ENCODE measurements at regions not wholly inside any gene's neighbourhood (a gene's known extent, or its start where the extent isn't known, plus 50 kb on each side); places are given as distances from the start of the nearest gene placed in this dataset.
"Not testable (repeated sequence)": the region's sequence is repeated elsewhere in the genome, so short reads cannot be mapped to it uniquely, and the experiment has no call there.

DNA sequence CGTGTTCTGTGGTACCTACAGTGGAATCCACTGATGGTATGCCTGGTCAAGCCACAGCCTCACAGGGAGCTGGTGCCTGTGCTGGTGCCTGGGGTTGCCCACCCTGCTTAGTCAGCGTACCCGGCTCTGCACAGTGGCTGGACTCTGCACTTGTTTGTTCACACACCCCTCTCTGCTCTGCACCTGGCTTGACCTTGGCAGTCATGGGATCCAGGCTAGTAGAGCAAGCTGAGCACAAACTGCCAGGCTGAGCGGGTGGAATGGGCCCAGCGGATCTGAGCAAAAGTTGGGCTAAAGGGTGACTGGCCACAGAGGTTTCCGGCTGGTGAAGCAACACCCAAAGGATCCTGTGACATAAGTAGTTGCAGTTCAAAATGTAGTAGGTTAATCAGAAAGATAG lies 163.5 kb downstream of the CDH19 start:
- no peak for DNase-seq (ENCODE audit: low spot score)

DNA sequence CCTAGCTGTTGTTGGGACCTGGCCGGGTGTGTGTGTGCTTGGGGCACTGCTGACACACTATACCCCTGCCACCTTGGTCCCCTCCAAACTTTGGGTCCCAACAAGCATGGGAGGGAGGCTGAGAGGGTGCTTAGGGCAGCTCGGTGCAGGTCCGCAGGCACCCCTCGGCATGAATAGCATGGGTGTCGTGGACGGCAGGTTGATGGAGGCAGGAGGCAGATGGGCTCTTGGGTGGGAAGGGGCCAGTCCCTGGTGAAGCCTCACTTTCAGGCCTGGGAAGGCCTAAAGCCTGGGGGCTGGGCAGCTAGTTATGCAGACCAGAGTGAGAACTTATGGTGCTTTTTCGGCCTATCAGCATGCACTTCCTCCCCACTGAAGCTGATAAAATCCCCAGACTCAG lies 164.2 kb downstream of the CDH19 start:
- no peak for DNase-seq (ENCODE audit: low spot score)

DNA sequence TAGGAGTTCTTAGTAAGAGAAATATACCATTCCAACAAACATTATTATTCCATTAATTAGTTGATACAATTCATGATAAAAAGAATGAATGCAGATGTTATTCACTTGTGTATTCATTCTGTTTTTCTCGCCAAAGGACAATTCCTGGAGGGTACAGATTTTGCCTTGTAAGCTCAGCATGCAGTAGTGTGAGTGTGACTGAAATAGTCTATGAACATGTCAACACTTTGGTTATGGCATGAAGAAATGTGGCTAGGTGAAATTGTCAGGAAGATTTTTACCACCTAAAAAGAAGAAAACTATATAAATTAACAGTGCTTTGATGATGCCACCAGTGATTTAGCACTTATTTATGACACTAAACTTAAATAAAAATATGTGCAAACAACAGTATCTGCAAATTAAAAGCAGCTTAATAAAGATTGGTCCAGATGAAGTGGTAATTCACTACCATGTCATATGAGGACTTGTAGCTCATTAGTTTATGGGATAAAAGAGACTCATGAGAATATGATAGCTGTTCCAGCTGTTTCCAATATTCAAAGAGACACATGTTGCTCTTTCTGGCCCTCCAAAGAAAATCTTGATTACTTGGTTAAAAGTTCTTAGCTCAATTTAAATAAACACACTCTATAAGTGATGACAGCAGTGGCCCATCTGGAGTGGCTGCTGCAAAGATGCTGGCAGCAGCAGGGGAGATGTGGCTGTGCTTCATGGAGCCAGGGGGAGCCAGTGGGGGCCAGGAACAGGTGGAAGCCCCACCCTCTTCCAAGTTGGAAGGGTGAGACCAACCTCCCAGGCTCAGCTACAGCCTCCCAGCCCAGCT lies 165.0 kb downstream of the CDH19 start:
- no peak for DNase-seq (ENCODE audit: low spot score)

- no peak for DNase-seq (ENCODE audit: low spot score)
Measured at GRCh38 chr18:66432636-66433035, 171.3 kb downstream of the CDH19 start.

DNA sequence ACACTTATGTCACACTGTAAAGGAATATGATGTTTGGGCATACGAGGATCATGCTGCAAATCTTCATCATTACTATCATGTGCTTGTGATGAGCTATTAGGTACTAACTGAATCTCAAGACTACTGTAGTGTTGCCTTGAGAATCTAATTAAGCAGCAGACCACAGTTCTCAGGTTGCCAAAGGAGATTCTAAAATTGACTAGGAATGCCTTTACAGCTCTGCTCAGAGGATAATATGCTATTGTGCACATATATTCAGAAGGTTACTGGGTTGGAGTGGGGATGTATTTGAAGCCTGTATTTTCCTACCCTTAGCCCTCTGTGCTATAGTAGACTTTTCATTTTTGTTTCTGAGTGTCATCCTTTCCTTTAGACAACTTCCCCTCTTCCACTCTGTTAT lies 175.1 kb downstream of the CDH19 start:
- no peak for DNase-seq (ENCODE audit: low spot score)

- no peak for DNase-seq (ENCODE audit: low spot score)
Measured at GRCh38 chr18:66419400-66419799, 184.5 kb downstream of the CDH19 start.

DNA sequence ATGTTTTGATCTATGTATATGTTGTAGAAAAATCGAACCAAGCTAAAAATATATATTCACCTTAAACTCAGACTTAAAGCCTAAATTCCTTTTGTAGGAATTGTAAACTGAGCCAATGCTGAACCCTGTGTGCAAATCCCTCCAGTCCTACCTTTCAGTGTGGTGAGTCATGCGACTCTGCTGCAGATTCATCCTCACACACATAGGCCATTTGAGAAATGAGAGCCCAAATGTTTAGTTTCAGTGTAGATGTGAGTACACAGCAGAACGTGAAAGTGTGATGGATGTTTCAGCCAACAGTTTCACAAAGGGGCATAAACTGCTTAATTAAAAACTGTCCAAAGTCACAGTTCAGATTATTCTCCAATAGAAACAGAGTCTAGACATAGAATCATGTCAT lies 193.2 kb downstream of the CDH19 start:
- no peak for DNase-seq (ENCODE audit: low spot score)

DNA sequence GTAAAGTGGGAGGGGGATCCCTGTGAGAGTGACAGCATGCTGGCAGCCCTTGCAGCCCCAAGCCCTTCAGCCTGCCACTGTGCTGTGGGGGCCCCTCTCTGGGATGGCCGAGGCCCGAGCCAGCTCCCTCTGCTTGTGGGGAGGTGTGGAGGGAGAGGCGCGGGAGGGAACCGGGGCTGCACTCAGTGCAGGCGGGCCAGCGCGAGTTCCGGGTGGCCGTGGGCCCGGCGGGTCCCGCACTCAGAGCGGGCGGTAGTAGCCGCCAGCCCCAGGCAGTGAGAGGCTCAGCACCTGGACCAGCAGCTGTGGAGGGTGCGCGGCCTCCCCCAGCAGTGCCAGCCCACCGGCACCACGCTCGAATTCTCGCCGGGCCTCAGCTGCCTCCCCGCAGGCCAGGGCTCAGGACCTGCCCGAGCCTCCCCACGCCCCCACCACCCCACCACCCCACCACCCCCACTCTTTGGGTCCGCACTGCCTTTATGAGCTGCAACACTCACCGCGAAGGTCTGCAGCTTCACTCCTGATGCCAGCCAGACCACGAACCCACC lies 208.1 kb downstream of the CDH19 start:
- DNase-seq (ENCODE audit: low spot score): no peak

DNA sequence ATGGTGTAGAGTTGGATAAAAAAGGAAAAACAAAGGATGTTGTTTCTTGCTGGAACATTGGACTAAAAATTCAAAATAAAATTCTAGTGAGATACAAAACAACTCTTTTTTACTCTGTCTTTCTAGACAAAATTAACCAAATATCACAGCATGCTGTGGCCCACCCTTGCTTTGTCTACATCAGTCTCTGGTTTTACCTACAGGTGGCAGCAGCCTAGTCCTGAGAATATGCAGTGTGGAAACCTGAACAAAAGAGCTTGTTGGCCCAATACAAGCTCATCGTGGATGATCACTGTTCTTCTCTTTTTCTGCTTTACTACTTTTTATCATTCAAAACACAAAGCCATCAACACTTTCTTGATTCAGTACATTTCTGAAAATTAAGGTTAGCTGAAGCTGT lies 210.4 kb downstream of the CDH19 start:
- DNase-seq (ENCODE audit: low spot score): peak; percentile 23

DNA sequence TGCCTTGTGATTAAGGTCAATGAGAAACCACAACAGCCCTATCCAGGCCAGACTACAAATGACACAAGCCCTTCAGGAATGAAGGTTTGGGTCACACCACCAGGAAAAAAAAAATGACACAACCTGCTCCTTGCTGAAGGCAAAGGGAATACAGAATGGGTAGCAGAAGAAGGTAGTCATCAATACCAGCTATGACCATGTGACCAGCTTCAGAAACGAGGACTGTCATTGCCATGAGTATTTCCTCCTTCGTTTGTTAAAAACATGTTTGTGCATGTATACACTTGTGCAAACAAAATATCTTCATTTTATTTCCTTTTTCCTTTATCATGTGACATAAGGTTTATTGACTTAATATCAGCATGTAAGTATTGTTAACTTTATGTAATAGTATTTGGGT lies 226.6 kb downstream of the CDH19 start:
- DNase-seq (ENCODE audit: low spot score): no peak

DNA sequence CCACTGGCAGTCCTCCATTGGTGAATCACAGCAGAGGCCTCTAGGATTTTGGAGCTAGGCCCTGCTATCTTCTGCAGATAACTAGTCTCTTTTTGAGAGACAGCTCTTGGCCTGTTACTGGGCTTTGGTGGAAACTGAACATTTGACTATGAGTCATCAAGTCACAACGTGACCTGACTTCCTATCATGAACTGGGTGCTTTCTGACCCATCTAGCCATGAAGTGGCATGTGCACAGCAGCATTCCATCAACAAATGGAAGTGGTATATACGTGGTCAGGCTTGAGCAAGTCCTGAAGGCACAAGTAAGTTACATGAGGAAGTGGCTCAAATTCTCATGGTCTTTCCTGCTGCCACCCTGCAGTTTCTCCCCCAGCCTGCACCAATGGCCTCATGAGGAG lies 228.5 kb downstream of the CDH19 start:
- not testable (repeated sequence) for DNase-seq (ENCODE audit: low spot score)

DNA sequence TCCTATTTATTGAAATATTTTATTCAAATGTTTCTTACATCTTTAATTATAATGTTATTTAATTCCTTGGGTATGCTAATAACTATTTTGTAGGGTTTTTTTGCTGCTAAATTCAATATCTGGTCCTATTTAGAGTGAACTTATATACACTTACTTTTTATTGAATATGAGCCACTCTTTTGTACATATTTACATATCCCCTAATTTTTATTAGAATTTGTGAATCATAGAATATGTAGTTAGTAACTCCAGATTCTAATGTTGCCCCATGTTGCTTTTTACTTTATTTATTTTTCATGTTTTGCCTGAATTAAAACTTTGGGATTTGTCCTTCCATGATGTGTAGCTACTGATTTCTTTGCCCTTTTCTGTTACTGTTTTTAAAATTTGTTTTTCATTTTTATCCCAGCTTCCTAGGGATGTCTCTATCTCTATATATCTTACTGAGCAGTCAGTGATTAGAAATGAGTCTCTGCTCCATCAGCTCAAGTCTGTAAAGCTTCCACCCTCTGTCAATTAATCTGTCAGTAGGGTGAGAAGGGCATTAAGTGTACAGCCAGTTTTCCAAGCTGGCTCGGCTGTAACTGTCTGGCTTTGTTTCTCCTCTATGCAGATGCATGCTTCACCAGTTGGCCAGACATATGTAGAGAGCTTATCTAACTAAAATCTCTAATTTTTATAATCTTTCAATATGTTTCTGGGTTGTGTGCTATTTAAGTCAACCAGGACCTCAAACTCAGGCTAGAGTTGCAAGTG lies 256.9 kb downstream of the CDH19 start:
- DNase-seq (ENCODE audit: low spot score): no peak

- DNase-seq (ENCODE audit: low spot score): no peak
Measured at GRCh38 chr18:66344227-66344626, 259.7 kb downstream of the CDH19 start.

- DNase-seq (ENCODE audit: low spot score): no peak
Measured at GRCh38 chr18:66342577-66342976, 261.3 kb downstream of the CDH19 start.

DNA sequence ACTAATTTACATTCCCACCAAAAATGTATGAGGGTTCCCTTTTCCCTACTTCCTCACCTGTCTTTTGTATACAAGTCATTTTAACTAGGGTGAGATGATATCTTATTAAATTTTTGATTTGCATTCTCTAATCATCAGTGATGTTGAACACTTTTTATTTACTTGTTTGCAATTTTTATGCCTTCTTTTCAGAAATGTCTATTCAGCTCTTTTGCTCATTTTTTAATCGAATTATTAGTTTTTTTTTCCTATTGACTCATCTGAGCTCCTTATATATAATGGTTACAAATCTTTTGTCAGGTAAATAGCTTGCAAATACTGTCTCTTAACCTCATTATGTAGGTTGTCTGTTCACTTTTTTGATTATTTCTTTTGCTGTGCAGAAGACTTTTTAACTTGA lies 269.4 kb downstream of the CDH19 start:
- DNase-seq (ENCODE audit: low spot score): no peak

DNA sequence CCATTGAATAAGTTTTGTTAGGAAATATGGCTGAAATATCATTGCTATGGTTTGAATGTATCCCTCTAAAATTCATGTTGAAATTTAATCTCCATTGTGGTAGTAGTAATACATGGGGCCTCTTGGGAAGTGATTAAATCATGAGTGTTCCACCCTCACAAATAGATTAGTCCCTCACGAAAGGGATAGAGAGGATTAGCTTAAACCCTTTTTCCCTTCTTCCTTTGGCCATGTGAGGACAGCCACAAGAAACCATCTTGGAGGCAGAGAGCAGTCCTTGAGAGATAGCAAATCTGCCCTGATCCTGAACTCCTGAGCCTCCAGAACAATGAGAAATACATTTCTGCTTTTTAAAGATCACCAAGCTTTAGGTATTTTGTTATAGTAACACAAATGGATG lies 274.2 kb downstream of the CDH19 start:
- DNase-seq (ENCODE audit: low spot score): no peak

GRCh38 chr18:66328296-66328878 lies 275.5 kb downstream of the CDH19 start:
- DNase-seq (ENCODE audit: low spot score): no peak

- no peak for DNase-seq (ENCODE audit: low spot score)
Measured at GRCh38 chr18:66325251-66325650, 278.6 kb downstream of the CDH19 start.

GRCh38 chr18:66324616-66325015 lies 279.3 kb downstream of the CDH19 start:
- no peak for DNase-seq (ENCODE audit: low spot score)

- DNase-seq (ENCODE audit: low spot score): no peak
Measured at GRCh38 chr18:66317243-66318090, 286.4 kb downstream of the CDH19 start.

DNA sequence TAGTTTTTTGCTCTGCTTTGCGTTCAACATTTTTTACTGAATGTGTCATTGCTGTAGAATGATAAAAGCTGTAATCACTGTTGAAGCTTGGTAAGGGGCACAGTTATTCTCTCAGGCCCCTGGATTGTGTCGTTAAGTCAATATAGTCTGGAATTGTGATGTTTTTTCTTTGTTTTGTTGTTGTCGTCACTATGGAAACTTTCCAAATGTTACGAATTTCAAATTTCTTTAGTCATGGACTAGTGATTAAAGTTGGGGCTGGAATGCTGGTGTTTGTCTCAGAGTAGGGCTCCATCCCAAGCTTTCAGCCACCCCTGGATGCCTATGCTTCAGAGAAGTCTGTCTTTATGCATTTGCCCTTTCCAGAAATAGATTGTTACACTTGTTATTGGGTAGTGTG lies 287.2 kb downstream of the CDH19 start:
- DNase-seq (ENCODE audit: low spot score): peak; percentile 7

DNA sequence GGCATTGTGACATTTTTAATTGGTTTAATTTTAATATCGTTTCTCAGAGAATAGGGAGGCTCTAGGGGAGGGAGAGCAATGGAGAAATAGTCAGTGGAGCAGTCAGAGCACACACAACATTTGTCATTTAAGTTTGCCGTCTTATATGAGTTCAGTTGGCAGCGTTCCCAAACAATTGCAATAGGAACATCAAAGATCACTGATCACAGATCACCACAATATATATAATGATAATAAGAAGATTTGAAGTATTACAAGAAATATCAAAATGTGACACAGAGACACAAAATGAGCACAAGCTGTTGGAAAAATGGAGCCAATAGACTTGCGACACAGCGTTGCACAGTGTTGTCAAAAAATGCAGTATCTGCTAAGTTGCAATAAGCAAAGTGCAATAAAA lies 303.7 kb downstream of the CDH19 start:
- DNase-seq (ENCODE audit: low spot score): no peak

Data from iPS-NIHi11 (cell line).